Mesendoderm (in vitro differentiated cells): ENCODE measurements at regions not wholly inside any gene's neighbourhood (a gene's known extent, or its start where the extent isn't known, plus 50 kb on each side); places are given as distances from the start of the nearest gene placed in this dataset.

Source experiments
- DNase-seq: peaks from one replicate; pipeline ENCODE4 v3.0.0; 2013
- H2AK5ac ChIP-seq: 2 replicates; pipeline ENCODE4 v1.6.1; 2013; ENCODE audit warnings: low read length, inconsistent platforms
- H2BK120ac ChIP-seq: 2 replicates; pipeline ENCODE4 v1.6.1; 2013; ENCODE audit warnings: low read depth, mild to moderate bottlenecking, low read length, moderate library complexity, mixed read lengths
- H2BK15ac ChIP-seq: replicated peaks from 2 replicates; pipeline ENCODE4 v1.6.1; 2013; ENCODE audit warnings: low read depth, mild to moderate bottlenecking, moderate library complexity
- H2BK5ac ChIP-seq: 2 replicates; pipeline ENCODE4 v1.6.1; 2013; ENCODE audit warnings: low read length, inconsistent platforms
- H3K18ac ChIP-seq: 2 replicates; pipeline ENCODE4 v1.6.1; 2013; ENCODE audit warnings: mild to moderate bottlenecking, low read length, mixed read lengths
- H3K23ac ChIP-seq: one replicate; pipeline ENCODE4 v1.6.1; 2013; ENCODE audit warnings: low read length
- H3K27ac ChIP-seq: 2 replicates; pipeline ENCODE4 v1.5.1; 2013; ENCODE audit warnings: low read depth, mild to moderate bottlenecking, inconsistent platforms, low read length, moderate library complexity
- H3K27me3 ChIP-seq: 2 replicates; pipeline ENCODE4 v1.6.1; 2013; ENCODE audit warnings: low read length, control low read depth, mild to moderate bottlenecking, inconsistent platforms; ENCODE audit not compliant: insufficient read depth, poor library complexity
- H3K36me3 ChIP-seq: 2 replicates; pipeline ENCODE4 v1.6.1; 2013; ENCODE audit warnings: low read length, inconsistent platforms; ENCODE audit not compliant: control insufficient read depth, insufficient read depth
- H3K4ac ChIP-seq: one replicate; pipeline ENCODE4 v1.6.1; 2013; ENCODE audit warnings: low read depth, mild to moderate bottlenecking, low read length, moderate library complexity
- H3K4me1 ChIP-seq: 2 replicates; pipeline ENCODE4 v1.6.1; 2013; ENCODE audit warnings: low read depth, low read length, inconsistent platforms; ENCODE audit not compliant: control insufficient read depth
- H3K4me2 ChIP-seq: 2 replicates; pipeline ENCODE4 v1.6.1; 2013; ENCODE audit warnings: low read length
- H3K4me3 ChIP-seq: 2 replicates; pipeline ENCODE4 v1.5.1; 2013; ENCODE audit warnings: mild to moderate bottlenecking, low read length
- H3K56ac ChIP-seq: one replicate; pipeline ENCODE4 v1.6.1; 2013; ENCODE audit warnings: low read length
- H3K79me1 ChIP-seq: 2 replicates; pipeline ENCODE4 v1.6.1; 2013; ENCODE audit warnings: low read length, inconsistent platforms
- H3K79me2 ChIP-seq: 2 replicates; pipeline ENCODE4 v1.6.1; 2013; ENCODE audit warnings: mild to moderate bottlenecking, low read length; ENCODE audit not compliant: control insufficient read depth, insufficient read depth
- H3K9ac ChIP-seq: 2 replicates; pipeline ENCODE4 v1.6.1; 2013; ENCODE audit warnings: low read length, inconsistent platforms
- H4K5ac ChIP-seq: one replicate; pipeline ENCODE4 v1.6.1; 2013; ENCODE audit warnings: low read length
- H4K8ac ChIP-seq: one replicate; pipeline ENCODE4 v1.6.1; 2013; ENCODE audit warnings: low read depth, mild to moderate bottlenecking, control low read depth, low read length, moderate library complexity
- WGBS: extraction: QIAGEN DNeasy Blood & Tissue Kit; methylation state at CpG from one replicate; pipeline ENCODE4 v1.1.7; 2013; ENCODE audit warnings: low lambda C conversion rate, missing lambda C conversion rate; ENCODE audit not compliant: insufficient coverage; ENCODE audit errors: extremely low coverage; 5-methylcytosine and 5-hydroxymethylcytosine counted together

DNA sequence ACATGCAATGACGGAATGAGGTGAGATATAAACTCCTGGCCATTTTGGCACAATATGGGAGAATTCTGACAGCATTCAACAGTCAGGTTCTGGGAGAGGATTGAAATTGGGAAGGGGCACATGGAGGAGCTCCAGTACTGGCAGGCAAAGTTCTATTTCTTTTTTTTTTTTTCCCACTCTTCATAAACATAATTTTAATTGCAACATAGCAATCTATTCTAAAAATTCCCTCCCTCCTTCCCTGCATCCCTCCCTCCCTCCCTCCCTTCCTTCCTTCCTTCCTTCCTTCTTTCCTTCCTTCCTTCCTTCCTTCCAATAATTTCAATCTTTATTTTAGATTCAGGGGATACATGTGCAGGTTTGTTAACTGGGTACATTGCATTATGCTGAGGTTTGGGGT is 93.2 kb downstream of the PTCSC3 start:
- no CpG with 5 or more reads among the region's 1 CpG for WGBS
- no peaks in the 10 kb centered on the region for H3K79me1 ChIP-seq

DNA sequence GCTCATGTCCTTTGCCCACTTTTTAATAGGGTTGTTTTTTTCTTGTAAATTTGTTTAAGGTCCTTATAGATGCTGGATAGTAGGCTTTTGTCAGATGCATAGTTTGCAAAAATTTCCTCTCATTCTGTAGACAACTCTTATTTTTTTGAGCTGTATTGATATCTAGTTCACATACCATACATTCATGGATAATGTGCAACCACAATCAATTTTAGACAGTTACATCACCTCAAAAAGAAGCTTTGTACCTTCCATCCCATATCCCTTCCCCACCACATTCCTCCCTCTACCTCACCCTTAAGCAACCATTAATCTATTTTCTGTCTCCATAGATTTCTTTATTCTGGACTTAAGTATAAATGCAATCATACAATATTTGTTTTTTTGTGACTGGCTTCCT is 98.4 kb downstream of the PTCSC3 start:
- Histone ChIP-seq H3K36me3 (no peaks in the 10 kb centered on the region), H3K27ac (no peak overlapping the region), H2BK5ac (no peak overlapping the region), H3K4me1 (no peaks in the 10 kb centered on the region), H3K27me3 (no peaks in the 10 kb centered on the region), H3K56ac (no peak overlapping the region), H3K4me3 (no peak overlapping the region), H3K4ac (no peak overlapping the region), H2BK120ac (no peak overlapping the region), H2BK15ac (no peak overlapping the region), H3K18ac (no peak overlapping the region), H3K23ac (no peak overlapping the region), H4K8ac (no peak overlapping the region), H3K79me1 (no peaks in the 10 kb centered on the region), H3K79me2 (no peaks in the 10 kb centered on the region), H3K9ac (no peak overlapping the region), H2AK5ac (no peak overlapping the region), H4K5ac (no peak overlapping the region), H3K4me2 (no peak overlapping the region)
- no peak for DNase-seq

More for the DNA sequence above, 93.2 kb downstream of the PTCSC3 start:
- Histone ChIP-seq H3K79me2 (no peaks in the 10 kb centered on the region), H3K27ac (no peak overlapping the region), H3K23ac (no peak overlapping the region), H4K5ac (no peak overlapping the region), H3K56ac (no peak overlapping the region), H3K9ac (no peak overlapping the region), H3K18ac (no peak overlapping the region), H4K8ac (no peak overlapping the region), H3K4me3 (no peak overlapping the region), H2BK15ac (no peak overlapping the region), H3K4ac (no peak overlapping the region), H2BK120ac (no peak overlapping the region), H3K36me3 (no peaks in the 10 kb centered on the region), H3K27me3 (no peaks in the 10 kb centered on the region), H3K4me2 (no peak overlapping the region), H2BK5ac (no peak overlapping the region), H3K4me1 (no peaks in the 10 kb centered on the region), H2AK5ac (no peak overlapping the region)
- DNase-seq: no peak

DNA sequence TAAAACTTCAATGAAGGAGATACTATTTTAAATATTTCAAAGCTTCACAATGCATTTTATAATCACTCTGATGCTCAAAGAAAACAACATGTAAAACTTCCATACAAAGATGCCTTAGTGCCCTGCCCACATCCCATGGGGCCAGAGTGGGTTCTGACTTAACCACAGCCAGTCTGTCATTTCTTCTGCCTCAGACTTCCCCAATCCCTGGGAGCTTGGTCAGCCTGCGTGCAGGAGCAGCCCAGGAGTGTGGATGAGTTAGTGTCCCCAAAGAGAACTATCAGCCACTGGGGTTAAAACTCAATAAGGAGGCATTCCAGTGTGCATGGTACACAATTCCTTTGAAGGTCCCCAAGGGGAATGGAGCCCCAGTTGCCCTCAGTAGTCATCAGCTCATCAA is 100.3 kb downstream of the PTCSC3 start:
- Histone ChIP-seq H3K36me3 (no peaks in the 10 kb centered on the region), H4K5ac (no peak overlapping the region), H3K23ac (no peak overlapping the region), H2AK5ac (no peak overlapping the region), H2BK120ac (no peak overlapping the region), H3K4me3 (no peak overlapping the region), H3K27me3 (no peaks in the 10 kb centered on the region), H3K56ac (no peak overlapping the region), H3K79me1 (no peaks in the 10 kb centered on the region), H3K79me2 (no peaks in the 10 kb centered on the region), H2BK5ac (no peak overlapping the region), H2BK15ac (no peak overlapping the region), H3K4ac (no peak overlapping the region), H4K8ac (no peak overlapping the region), H3K9ac (no peak overlapping the region), H3K27ac (no peak overlapping the region), H3K4me1 (no peaks in the 10 kb centered on the region), H3K4me2 (no peak overlapping the region), H3K18ac (no peak overlapping the region)
- no CpG with 5 or more reads among the region's 1 CpG for WGBS
- no peak for DNase-seq

DNA sequence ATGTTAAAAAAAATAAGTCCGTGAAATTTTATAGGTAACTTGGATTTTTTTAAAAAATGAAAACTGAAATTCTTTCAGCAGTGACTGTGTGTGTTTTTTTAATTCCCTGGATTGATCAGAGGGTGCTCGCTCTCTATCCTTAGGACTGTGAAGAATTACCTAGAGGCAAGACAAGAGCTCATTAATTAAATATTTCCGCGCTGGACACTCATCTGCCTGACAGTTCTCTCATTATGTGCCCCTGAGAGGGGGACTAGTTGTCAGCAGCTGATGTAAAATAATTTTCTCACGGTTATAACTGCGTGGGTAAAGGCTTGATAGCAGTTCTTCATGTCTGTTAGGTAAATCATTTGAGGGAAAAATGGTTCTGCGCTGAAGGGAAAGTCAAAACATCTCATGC is 101.3 kb downstream of the PTCSC3 start:
- no peak overlapping the region for H3K27ac ChIP-seq
- H4K5ac ChIP-seq: no peak overlapping the region
- DNase-seq: no peak
- no peak overlapping the region for H2BK15ac ChIP-seq
- no peaks in the 10 kb centered on the region for H3K27me3 ChIP-seq
- no CpG with 5 or more reads among the region's 7 CpGs for WGBS
- no peak overlapping the region for H2BK5ac ChIP-seq
- H3K4me2 ChIP-seq: no peak overlapping the region
- no peak overlapping the region for H2BK120ac ChIP-seq
- no peaks in the 10 kb centered on the region for H3K79me1 ChIP-seq
- H2AK5ac ChIP-seq: no peak overlapping the region
- no peaks in the 10 kb centered on the region for H3K36me3 ChIP-seq
- no peak overlapping the region for H3K4ac ChIP-seq
- H3K23ac ChIP-seq: no peak overlapping the region
- no peak overlapping the region for H4K8ac ChIP-seq
- H3K79me2 ChIP-seq: no peaks in the 10 kb centered on the region
- H3K56ac ChIP-seq: no peak overlapping the region
- H3K4me3 ChIP-seq: no peak overlapping the region
- H3K9ac ChIP-seq: no peak overlapping the region
- H3K4me1 ChIP-seq: no peaks in the 10 kb centered on the region
- H3K18ac ChIP-seq: no peak overlapping the region

DNA sequence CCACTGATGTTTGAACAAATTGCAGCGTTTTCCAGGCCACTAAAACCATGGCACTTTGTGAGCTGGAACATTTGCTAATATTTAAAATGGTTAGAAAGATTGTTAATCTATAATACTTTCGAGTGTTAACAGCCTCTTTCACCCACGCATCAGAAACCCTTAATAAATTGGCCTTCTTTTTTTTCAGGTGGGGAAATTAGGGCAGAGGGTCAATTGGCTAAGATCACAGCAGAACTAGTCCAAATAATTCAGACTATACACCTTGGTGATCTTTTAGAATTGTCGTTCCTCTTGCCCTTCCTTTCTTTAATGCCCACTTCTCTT is 105.8 kb downstream of the PTCSC3 start:
- H3K56ac ChIP-seq: no peak overlapping the region
- no peak overlapping the region for H4K5ac ChIP-seq

DNA sequence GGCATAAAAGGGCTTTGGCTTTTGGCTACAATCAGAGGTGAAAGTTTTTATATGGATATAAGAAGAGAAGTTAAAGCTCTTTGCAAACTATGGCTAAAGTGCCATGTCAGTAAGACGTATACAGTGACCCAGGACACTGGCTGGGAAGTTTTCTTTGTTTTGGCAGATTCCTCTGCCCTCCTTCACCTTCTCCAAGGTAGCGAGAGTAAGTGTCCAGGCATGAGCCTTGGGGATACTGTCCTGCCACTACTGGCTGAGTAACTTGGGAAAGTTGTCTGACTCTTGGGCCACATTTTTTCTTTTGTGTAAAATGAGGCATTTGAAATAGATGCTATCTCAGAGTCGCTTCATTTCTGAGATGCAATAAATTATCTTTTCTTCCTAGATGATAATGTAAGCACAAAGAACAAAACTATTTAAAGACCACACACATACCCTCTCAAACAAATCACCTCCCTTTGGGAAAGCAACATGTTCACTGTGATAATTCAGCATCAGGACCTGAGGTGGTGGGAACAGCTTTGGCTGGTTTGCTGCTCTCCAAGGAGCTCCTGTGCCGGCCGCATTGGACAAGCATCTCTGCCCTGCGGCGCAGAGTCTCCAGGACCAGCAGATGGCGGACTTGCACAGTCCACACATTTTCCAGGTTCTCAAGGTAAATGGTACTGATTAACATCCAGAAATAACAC is 106.3 kb downstream of the PTCSC3 start:
- no peak overlapping the region for H3K4me3 ChIP-seq
- H3K9ac ChIP-seq: no peak overlapping the region
- no peaks in the 10 kb centered on the region for H3K36me3 ChIP-seq
- no peak overlapping the region for H4K8ac ChIP-seq
- H3K4me1 ChIP-seq: no peaks in the 10 kb centered on the region
- WGBS: no CpG with 5 or more reads among the region's 8 CpGs
- peak; percentile 76 for DNase-seq
- H3K23ac ChIP-seq: no peak overlapping the region
- H3K27me3 ChIP-seq: no peaks in the 10 kb centered on the region
- H3K4me2 ChIP-seq: no peak overlapping the region
- no peak overlapping the region for H2BK5ac ChIP-seq
- no peak overlapping the region for H3K18ac ChIP-seq
- H2AK5ac ChIP-seq: no peak overlapping the region
- H3K56ac ChIP-seq: no peak overlapping the region
- no peak overlapping the region for H3K4ac ChIP-seq
- H4K5ac ChIP-seq: no peak overlapping the region
- H3K79me2 ChIP-seq: no peaks in the 10 kb centered on the region
- no peak overlapping the region for H2BK120ac ChIP-seq
- no peak overlapping the region for H2BK15ac ChIP-seq
- no peak overlapping the region for H3K27ac ChIP-seq
- no peaks in the 10 kb centered on the region for H3K79me1 ChIP-seq

More for the DNA sequence above, 105.8 kb downstream of the PTCSC3 start:
- no peak overlapping the region for H3K18ac ChIP-seq
- no peak overlapping the region for H3K23ac ChIP-seq
- no peak overlapping the region for H3K4me2 ChIP-seq
- no peak overlapping the region for H3K4me3 ChIP-seq
- H4K8ac ChIP-seq: no peak overlapping the region
- no peak overlapping the region for H3K9ac ChIP-seq
- no peak overlapping the region for H2BK120ac ChIP-seq
- H3K4ac ChIP-seq: no peak overlapping the region
- H2BK5ac ChIP-seq: no peak overlapping the region
- WGBS: no CpG with 5 or more reads among the region's 4 CpGs
- DNase-seq: no peak
- H2AK5ac ChIP-seq: no peak overlapping the region
- H2BK15ac ChIP-seq: no peak overlapping the region
- no peaks in the 10 kb centered on the region for H3K79me2 ChIP-seq
- no peaks in the 10 kb centered on the region for H3K79me1 ChIP-seq
- H3K4me1 ChIP-seq: no peaks in the 10 kb centered on the region
- no peaks in the 10 kb centered on the region for H3K36me3 ChIP-seq
- no peak overlapping the region for H3K27ac ChIP-seq
- no peaks in the 10 kb centered on the region for H3K27me3 ChIP-seq
